Stomach (tissue), 8 donors: ENCODE measurements at regions not wholly inside any gene's neighbourhood (a gene's known extent, or its start where the extent isn't known, plus 50 kb on each side); places are given as distances from the start of the nearest gene placed in this dataset.
"Not testable (repeated sequence)": the region's sequence is repeated elsewhere in the genome, so short reads cannot be mapped to it uniquely, and the experiment has no call there.

ENCODE experiments used
- DNase-seq, 2 donors: peaks; one replicate each; pipeline versions ENCODE4 v3.0.0 to v3.0.0-alpha.2; 2013 to 2019
- H3K27ac ChIP-seq, 5 donors: fragments of 200-600 bp in 4 of 5; sonication (generic) in 4 of 5; one replicate each; pipeline ENCODE4 v1.5.1; 2013 to 2019; ENCODE audit warnings: mild to moderate bottlenecking in 1 of 5, moderate library complexity in 1 of 5
- H3K27me3 ChIP-seq, 3 donors: fragments of 200-600 bp; sonication (generic); one replicate each; pipeline ENCODE4 v1.5.1; 2017 to 2019; ENCODE audit warnings: mixed run types in 1 of 3
- H3K36me3 ChIP-seq, 4 donors: fragments of 200-600 bp; sonication (generic); 1 replicate in 3 of 4; 2 replicates in 1 of 4; pipeline ENCODE4 v1.5.1; 2016 to 2019
- H3K4me1 ChIP-seq, 4 donors: fragments of 200-600 bp; sonication (generic); one replicate each; pipeline ENCODE4 v1.5.1; 2016 to 2019
- H3K4me3 ChIP-seq, 4 donors: fragments of 200-600 bp; sonication (generic) in 3 of 4; one replicate each; pipeline ENCODE4 v1.5.1; 2016 to 2019; ENCODE audit warnings: mild to moderate bottlenecking in 1 of 4
- H3K9me3 ChIP-seq, 4 donors: fragments of 200-600 bp; sonication (generic); one replicate each; pipeline ENCODE4 v1.5.1; 2016 to 2019
- CTCF ChIP-seq, 7 experiments: fragments of 450-650 bp in 4 of 7; fragments of 200-600 bp in 3 of 7; sonication (generic) in 3 of 7; IDR thresholded peaks; one replicate each; pipeline ENCODE4 v1.5.1; 2016 to 2019; ENCODE audit warnings: antibody characterized with exemption in 7 of 7, control low read depth in 2 of 7, mild to moderate bottlenecking in 1 of 7
- EP300 ChIP-seq: sonication (generic); formaldehyde crosslinking; IDR thresholded peaks from one replicate; pipeline ENCODE4 v1.6.1; 2017; ENCODE audit warnings: antibody characterized with exemption
- POLR2A ChIP-seq, 4 donors: fragments of 450-650 bp; IDR thresholded peaks; one replicate each; pipeline ENCODE4 v1.6.1; 2016; ENCODE audit warnings: antibody characterized with exemption in 4 of 4, control low read depth in 2 of 4, mild to moderate bottlenecking in 1 of 4, moderate library complexity in 1 of 4
- POLR2AphosphoS5 ChIP-seq, 3 donors: sonication (generic); formaldehyde crosslinking; IDR thresholded peaks; one replicate each; pipeline ENCODE4 v1.6.1; 2016; ENCODE audit warnings: antibody characterized with exemption in 3 of 3
- WGBS, 5 donors: extraction: QIAGEN DNeasy Blood & Tissue Kit in 3 of 5; methylation state at CpG; one replicate each; pipeline versions ENCODE4 v1.1.5 to v1.1.7; 2013 to 2018; 5-methylcytosine and 5-hydroxymethylcytosine counted together
- intact Hi-C: fragments of 100-400 bp; cut with DNase I; formaldehyde crosslinking; loops from one replicate; pipeline ENCODE4 v1.15.1; 2023; ENCODE audit warnings: low total_unique reads
- donor health status: healthy with polysubstance abuse.
- donor health status: Bipolar disorder and iron deficiency.
- donor health status: healthy.

- no peak overlapping the region for H3K27ac ChIP-seq
Measured at GRCh38 chr2:16349811-16350210, 315.8 kb downstream of the CYRIA start.

GRCh38 chr2:16348821-16349515 lies 316.7 kb downstream of the CYRIA start:
- no peak overlapping the region for H3K4me3 ChIP-seq
- no peak for DNase-seq
- TF ChIP-seq POLR2AphosphoS5 (IDR thresholded peaks at IDR 0.05) (no peak), CTCF (IDR thresholded peaks at IDR 0.05) (no peak), EP300 (no peak), POLR2A (IDR thresholded peaks at IDR 0.05) (no peak)
- 50 to 71% (median 52%) methylated on average over 3 of the region's 3 CpGs for WGBS, 5 donors
- no peaks in the 10 kb centered on the region for H3K27me3 ChIP-seq
- no peak overlapping the region for H3K27ac ChIP-seq
- intact Hi-C loops: no loop called here
- H3K4me1 ChIP-seq: no peaks in the 10 kb centered on the region
- no peaks in the 10 kb centered on the region for H3K36me3 ChIP-seq
- peaks cover 0 to 16% (median 9%) of the 10 kb centered on the region in 4 donors for H3K9me3 ChIP-seq

More at GRCh38 chr2:16349811-16350210, 315.8 kb downstream of the CYRIA start:
- DNase-seq: no peak
- WGBS, 5 donors: 36 to 43% (median 40%) methylated on average over 2 of the region's 2 CpGs
- no peaks in the 10 kb centered on the region for H3K27me3 ChIP-seq
- no peak for TF ChIP-seq POLR2AphosphoS5 (IDR thresholded peaks at IDR 0.05)
- TF ChIP-seq EP300: no peak
- TF ChIP-seq CTCF (IDR thresholded peaks at IDR 0.05): no peak
- no peak for TF ChIP-seq POLR2A (IDR thresholded peaks at IDR 0.05)
- intact Hi-C loops: no loop called here
- no peaks in the 10 kb centered on the region for H3K4me1 ChIP-seq
- no peaks in the 10 kb centered on the region for H3K36me3 ChIP-seq
- H3K9me3 ChIP-seq: peaks cover 0 to 16% (median 9%) of the 10 kb centered on the region in 4 donors
- H3K4me3 ChIP-seq: no peak overlapping the region

GRCh38 chr2:16346671-16347070 lies 319.0 kb downstream of the CYRIA start:
- no peak for DNase-seq
- TF ChIP-seq POLR2A (IDR thresholded peaks at IDR 0.05) (no peak), CTCF (IDR thresholded peaks at IDR 0.05) (no peak), EP300 (no peak), POLR2AphosphoS5 (IDR thresholded peaks at IDR 0.05) (no peak)
- Histone ChIP-seq H3K4me1 (no peaks in the 10 kb centered on the region), H3K27me3 (no peaks in the 10 kb centered on the region), H3K36me3 (no peaks in the 10 kb centered on the region), H3K27ac (no peak overlapping the region), H3K9me3 (peaks cover 0 to 13% (median 7%) of the 10 kb centered on the region in 4 donors), H3K4me3 (no peak overlapping the region)
- intact Hi-C loops: no loop called here
- WGBS, 5 donors: 69 to 82% (median 76%) methylated on average over 3 of the region's 3 CpGs

- WGBS, 5 donors: 88 to 92% (median 90%) methylated on average over 9 of the region's 9 CpGs
- H3K4me3 ChIP-seq, H3K9me3 ChIP-seq, intact Hi-C loops, H3K36me3 ChIP-seq, H3K4me1 ChIP-seq, H3K27ac ChIP-seq, H3K27me3 ChIP-seq, DNase-seq: not testable (repeated sequence)
Measured at GRCh38 chr2:16345231-16345630, 320.4 kb downstream of the CYRIA start.

GRCh38 chr2:16339206-16339605 lies 326.4 kb downstream of the CYRIA start:
- H3K27ac ChIP-seq: no peak overlapping the region
- peaks cover 0 to 8% (median 4%) of the 10 kb centered on the region in 4 donors for H3K9me3 ChIP-seq
- H3K4me1 ChIP-seq: no peaks in the 10 kb centered on the region
- no peaks in the 10 kb centered on the region for H3K27me3 ChIP-seq
- TF ChIP-seq EP300: no peak
- TF ChIP-seq POLR2A (IDR thresholded peaks at IDR 0.05): no peak
- no peak for TF ChIP-seq POLR2AphosphoS5 (IDR thresholded peaks at IDR 0.05)
- TF ChIP-seq CTCF (IDR thresholded peaks at IDR 0.05): no peak
- H3K36me3 ChIP-seq: no peaks in the 10 kb centered on the region
- no peak for DNase-seq
- intact Hi-C loops: no loop called here
- H3K4me3 ChIP-seq: no peak overlapping the region
- WGBS, 5 donors: 80 to 94% (median 87%) methylated on average over 1 of the region's 1 CpG
